Vagina (tissue), 2 donors: ENCODE measurements at regions not wholly inside any gene's neighbourhood (a gene's known extent, or its start where the extent isn't known, plus 50 kb on each side); places are given as distances from the start of the nearest gene placed in this dataset.

Experiments used
- CTCF ChIP-seq, 3 experiments: fragments of 450-650 bp in 2 of 3; fragments of 200-600 bp in 1 of 3; sonication (generic) in 1 of 3; IDR thresholded peaks; one replicate each; pipeline ENCODE4 v1.5.1; 2017 to 2019; ENCODE audit warnings: antibody characterized with exemption in 3 of 3, mild to moderate bottlenecking in 2 of 3, moderate library complexity in 2 of 3
- POLR2A ChIP-seq, 2 donors: fragments of 450-650 bp; IDR thresholded peaks; one replicate each; pipeline ENCODE4 v1.6.1; 2017; ENCODE audit warnings: antibody characterized with exemption in 2 of 2, mild to moderate bottlenecking in 2 of 2, moderate library complexity in 2 of 2

GRCh38 chr6:26215585-26216358 lies 128.5 kb downstream of the HFE start:
- TF ChIP-seq CTCF (IDR thresholded peaks at IDR 0.05): no peak
- no peak for TF ChIP-seq POLR2A (IDR thresholded peaks at IDR 0.05)
